NCI-H146 (cell line): ENCODE measurements at regions not wholly inside any gene's neighbourhood (a gene's known extent, or its start where the extent isn't known, plus 50 kb on each side); places are given as distances from the start of the nearest gene placed in this dataset.
"Not testable (repeated sequence)": the region's sequence is repeated elsewhere in the genome, so short reads cannot be mapped to it uniquely, and the experiment has no call there.

Source experiments
- DNase-seq: peaks from one replicate; lab custom pipeline; 2025; lab: John Stamatoyannopoulos, UW

DNA sequence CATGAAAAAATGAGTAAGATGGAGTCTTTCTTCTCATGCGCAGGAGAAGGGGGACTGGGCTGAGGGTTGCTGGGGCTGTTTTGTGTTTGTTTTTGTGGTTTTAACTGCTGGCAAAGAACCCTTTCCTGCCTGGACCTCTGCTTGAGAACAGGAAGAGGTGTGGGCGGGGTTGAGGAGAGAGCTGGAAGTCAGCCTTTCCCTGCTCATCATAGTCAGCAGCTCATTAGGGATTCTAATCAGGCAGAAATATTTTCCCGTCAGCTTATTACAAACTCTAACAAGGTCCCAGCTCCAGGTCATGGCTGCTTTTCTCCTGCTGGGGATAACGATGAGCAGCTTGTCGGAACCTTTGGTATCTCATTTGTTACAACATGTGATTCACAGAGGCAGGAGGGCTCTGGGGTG, 185.0 kb upstream of the NRXN3 start:
- peak; percentile 74 for DNase-seq

DNA sequence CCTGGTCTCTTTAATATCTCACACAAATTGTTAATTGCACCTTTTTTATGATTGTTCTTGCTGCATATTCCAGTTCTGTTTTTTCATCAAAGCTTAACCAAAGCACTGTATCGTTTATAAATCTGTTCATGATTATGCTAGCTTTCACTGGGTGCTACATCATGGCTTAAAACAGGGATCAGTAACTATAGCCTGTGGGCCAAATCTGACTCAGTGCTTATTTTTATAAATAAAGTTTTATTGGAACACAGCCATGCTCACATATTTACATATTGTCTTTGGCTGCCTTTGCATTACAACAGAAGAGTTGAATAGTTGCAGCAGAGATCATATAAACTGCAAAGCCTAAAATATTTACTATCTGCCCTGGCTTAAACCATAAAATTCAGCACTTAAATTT, 183.4 kb upstream of the NRXN3 start:
- no peak for DNase-seq

DNA sequence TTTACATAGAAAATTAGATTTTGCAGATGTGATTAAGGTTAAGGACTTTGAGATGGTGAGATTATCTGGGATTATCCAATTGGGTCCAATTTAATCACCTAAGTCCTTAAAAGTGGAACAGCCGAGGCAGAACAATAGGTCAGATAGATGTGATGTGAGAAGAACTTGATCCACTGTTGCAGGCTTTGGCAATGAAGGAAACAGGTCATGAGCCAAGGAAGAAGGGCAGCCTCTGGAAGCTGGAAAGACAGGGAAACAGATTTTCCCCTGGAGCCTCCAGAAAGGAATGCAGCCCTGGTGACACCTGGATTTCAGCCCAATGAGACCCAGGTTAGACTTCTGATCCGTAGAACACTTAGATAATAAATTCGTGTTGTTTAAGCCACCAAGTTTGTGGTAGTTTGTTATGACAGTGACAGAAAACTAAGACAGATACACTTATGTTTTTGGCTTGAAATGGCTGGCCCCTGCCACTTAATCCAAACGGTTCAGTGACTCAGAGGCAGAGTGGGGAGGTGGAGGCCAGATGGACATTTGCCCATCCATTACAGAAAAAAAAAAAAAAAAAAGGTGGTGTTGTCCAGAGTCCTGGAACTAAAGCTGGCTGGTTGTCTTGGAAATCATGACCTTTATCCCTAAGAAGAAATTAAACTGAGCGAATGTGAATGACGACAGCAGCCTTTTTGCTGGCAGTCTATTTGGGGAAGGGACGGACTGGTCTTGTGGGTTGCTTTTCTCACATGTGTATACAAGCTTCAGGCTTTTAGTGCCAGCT, 181.9 kb upstream of the NRXN3 start:
- no peak for DNase-seq

DNA sequence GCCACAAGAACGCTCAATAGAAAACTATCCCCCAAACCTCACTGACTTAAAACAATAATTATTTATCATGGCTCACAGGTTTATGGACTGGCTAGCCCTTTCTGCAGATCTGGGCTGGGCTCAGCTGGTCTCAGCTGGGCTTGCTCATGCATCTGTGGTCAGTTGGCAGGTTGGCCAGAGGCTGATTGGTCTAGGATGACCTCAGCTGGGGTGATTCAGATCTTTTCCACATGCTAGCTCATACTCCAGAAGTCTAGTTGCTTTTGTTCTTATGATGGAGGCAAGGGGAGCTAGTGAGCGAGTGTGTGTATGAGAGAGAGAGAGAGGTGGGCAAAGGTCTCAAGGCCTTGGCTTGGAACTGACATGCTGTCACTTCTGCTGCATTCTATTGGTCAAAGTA, 181.2 kb upstream of the NRXN3 start:
- peak; percentile 10 for DNase-seq

DNA sequence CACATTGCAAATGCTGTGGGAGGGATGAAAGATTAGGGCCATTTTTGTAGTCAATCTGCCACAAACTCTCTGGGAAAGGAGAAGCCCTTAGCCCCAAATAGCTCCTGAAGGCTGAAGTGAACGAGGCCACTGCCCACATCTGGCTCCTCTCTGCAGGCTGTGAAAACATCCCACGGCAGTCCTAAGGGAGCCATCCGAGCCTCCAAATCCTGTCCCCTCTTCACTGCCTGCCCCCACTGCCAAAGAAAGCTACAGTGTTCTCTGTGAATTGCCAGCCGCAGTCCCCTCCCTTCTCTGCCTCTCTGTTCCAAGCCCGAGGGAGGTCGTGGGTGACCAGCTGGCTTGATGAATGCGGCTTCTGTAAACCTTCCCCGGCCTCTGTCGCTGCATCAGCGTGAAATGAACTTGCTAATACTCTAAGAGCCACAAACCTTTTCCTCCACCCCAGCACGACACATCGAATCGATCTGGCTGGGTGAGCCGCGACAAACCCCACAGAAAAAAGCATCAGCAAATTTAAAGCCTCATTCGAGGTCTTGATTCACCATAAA, 180.7 kb upstream of the NRXN3 start:
- no peak for DNase-seq

DNA sequence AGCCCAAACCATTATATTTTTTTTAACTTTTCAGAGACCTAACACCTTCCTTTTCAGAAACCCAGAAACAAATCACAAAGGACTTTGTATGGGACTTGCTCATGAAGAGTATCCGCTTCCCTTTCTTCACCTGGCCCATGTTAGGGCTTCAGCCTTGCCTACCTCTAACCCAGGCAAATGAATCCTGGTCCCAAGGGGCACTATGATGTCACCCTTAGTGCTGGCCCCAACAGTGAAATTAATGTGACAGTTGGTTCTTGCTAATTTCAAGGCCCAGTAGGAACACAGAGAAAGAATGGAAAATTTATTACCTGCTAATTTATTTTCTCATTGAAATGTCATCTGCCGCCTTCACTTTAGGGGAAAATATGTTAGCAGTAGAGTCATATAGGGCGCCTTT, 179.8 kb upstream of the NRXN3 start:
- no peak for DNase-seq

DNA sequence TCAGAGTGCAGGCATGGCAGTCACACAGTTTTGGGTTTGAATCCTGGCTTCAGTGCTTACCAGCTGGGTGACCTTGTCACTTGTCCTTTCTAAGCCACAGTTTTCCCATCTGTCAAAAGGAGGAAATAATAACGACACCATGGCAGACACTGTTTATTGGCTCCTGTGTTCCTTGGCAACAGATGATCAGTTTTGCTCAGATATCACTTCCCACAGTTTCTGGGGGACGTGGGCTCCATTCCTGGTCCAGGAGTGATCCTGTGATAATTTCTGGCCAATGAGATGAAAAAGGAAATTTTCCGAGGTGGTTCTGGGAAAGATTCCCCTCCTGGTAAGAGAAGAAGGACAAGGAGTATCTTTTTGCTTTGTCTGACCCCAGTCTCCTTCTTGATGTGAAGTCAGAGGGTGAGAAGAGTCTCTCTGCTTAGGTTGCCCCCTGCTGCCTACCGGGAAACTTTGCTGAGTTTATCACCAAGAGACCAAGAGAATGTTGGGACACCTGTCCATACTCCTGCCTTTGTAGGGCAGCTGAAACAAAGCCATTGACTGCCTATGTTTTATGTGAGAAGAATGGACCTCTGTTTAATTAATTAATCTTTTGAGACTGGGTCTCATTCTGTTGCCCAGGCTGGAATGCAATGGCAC, 178.9 kb upstream of the NRXN3 start:
- peak; percentile 34 for DNase-seq

DNA sequence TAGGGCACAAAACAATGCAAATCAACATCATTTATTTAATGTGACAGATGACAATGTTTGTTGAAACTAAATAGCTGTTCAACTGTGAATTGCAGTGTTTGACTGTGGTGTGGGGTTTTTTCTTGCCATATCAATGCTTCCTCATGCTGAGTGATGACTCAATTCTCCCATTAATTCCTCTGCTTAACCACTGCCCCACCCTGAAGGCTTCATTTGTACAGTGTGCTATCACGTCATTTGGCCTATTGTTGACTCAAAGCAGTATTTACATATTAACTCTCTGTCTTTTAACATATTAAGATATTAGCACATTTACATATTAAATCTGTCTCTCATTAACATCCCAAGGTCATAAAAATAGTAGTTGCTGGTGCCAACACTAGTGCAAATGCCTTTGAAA, 164.8 kb upstream of the NRXN3 start:
- DNase-seq = peak; percentile 23

DNA sequence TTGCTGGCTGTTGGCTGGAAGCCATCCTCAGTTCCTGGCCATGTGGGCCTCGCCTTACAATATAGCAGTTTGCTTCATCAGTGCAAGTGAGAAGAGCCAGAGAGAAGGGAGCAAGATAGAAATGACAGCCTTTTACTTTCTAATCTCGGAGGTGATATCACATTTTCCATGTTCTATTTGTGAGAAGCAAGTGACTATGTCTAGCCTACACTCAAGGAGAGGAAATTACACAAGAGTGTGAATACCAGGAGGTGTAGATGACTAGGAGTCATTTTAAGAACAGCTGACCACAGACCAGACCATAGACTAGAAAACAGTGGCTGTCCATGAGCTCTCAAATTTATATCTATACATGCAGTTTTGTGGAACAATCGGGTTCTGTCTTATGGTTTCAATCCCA, 163.0 kb upstream of the NRXN3 start:
- no peak for DNase-seq

DNA sequence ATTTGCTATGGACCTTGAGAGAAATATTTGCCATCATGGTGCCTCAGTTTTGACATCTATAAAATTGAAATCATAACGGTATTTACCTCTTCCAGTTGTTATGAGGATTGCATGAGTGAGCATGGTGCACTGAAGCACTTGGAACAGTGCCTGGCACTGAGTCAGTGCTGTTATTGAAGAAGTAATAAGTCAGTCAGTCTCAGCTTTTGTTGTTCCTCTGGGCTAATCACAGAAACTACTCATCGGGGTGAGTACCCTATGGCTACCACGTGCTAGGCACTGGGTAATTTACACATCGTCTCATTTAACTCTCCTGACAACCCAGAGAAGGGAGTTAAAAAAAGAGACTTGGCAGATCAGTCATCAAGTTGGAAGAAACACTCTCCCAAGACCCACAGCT, 159.5 kb upstream of the NRXN3 start:
- DNase-seq = no peak

DNA sequence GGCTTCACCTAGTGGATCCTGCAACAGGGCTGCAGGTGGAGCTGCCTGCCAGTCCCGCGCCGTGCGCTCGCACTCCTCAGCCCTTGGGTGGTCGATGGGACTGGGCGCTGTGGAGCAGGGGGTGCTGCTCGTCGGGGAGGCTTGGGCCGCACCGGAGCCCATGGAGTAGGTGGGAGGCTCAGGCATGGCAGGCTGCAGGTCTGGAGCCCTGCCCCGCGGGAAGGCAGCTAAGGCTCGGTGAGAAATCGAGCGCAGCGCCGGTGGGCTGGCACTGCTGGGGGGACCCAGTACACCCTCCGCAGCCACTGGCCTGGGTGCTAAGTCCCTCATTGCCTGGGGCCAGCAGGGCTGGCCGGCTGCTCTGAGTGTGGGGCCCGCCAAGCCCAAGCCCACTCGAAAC, 156.3 kb upstream of the NRXN3 start:
- DNase-seq = not testable (repeated sequence)

DNA sequence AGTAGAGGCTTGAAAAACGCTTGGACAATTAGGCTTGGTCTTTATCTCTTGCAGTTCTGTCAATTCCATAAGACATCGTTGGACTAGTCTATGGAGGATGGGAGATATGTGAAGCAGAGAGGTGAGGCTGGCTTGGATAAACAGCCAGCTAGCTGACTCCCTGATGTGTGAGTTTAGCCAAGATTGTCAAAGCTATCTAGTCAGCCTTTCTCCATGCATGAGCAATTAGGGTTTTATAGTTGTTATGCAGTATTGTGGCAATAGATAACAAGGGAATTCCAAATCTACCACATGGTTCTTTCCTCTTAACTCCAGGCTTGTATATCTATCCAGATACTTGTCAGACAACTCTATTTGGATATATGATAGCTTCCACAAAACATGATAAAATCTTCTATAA, 153.6 kb upstream of the NRXN3 start:
- no peak for DNase-seq

DNA sequence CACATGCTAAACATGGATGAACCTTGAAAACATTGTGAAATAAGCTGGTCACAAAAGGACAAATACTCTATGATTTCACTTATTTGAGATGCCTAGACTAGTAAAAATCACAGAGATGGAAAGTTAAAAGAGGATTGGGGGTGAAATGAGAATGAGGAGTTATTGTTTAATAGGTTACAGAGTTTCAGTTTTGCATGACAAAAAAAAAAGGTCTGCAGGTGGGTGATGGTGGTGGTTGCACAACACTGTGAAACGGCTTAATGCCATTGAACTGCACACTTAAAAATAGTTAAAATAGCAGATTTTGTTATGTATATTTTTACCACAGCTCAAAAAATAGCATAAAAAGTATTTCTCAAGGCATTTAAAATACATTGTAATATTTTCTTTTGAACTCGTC, 151.9 kb upstream of the NRXN3 start:
- no peak for DNase-seq

DNA sequence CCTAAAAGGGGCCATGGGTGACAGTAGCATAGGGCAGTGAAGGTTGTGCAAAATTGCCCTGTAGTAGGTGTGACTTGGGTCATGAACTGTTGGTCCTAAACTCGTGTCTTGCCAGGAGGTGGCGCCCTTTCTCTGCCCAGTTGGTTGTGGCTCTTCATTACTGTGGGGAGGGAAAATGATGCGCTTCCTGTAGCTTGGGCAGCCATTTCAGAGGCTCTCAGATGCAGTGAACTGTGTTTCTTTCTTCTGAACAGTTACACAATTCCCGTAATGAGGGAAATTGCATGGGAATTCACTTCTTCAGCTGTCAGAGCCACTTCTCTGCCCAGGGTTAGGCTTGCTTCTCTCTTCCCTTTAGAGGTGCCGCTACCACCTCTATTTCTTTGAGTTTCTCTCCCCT, 148.1 kb upstream of the NRXN3 start:
- peak; percentile 70 for DNase-seq

DNA sequence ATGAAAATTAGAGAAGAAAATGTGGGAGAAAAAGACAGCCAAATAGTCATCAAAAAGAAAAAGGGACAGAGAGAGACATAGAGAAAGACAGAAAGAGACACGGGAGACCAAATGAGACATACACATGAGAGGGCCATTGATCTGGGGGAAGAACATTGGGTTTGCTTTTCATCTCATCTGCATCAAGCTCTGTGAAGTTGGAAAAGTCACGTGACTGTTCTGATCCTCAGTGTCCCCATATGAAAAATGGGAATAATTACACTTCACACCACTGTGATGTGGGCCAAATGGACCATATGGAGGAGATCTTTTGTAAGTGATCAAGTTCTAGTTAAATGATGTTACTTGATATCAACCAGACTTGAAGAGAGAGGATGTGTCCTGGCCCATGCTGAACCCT, 147.1 kb upstream of the NRXN3 start:
- DNase-seq = no peak

DNA sequence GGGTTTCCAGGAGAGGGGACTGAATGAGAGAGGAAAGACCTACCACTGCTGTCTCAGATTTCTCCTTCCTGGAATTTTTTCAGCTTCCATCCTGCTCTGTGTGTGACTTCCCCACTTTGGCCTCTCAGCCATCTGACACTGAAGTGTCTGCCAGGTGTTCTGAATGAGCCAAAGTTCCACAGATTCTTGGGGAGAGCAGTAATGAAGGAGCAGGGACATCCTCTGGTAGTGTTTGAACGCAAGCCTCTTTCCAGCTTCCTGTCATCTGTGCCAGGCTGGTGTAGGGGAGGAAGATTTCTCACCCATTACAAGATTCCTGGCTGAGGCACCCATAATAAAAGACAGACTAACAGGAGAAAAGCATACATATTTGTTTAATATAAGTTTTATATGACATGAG, 141.7 kb upstream of the NRXN3 start:
- DNase-seq = no peak

DNA sequence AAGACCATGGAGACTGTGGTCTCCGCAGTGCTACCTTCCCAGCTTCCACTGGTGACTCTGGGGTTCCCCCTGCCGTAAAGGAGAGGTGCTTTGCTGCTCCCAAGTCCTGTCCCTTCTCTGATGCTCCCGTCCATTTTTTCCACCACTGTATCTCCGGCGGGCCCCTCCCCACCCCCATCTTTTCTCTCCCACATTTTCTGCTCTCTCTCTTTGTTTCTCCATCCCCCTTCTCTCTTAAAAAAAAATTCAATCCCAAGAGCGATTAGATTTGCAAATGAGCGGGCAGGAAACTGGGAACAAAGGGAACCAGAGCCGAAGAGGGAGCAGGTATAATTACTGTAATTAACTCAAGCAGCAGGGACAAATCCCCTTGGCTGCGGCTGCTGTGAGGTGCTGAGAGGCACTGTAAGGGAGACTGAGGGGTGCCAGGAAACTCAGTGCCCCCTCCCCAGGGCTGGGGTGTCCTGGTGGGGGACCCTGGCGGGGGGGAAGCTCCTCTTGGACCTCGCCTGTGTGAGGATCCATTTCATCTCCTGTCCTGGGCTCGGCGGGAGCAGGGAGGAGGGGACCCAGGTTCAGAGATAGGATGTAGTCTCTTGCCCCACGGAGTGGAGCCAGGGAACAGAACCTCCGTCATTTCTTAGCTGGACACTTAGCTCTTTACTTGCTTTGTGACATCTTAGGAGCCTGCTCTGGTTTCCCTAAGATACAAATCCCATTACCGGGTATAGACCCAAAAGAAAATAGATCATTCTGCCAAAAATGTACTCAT, 140.4 kb upstream of the NRXN3 start:
- peak; percentile 79 for DNase-seq

DNA sequence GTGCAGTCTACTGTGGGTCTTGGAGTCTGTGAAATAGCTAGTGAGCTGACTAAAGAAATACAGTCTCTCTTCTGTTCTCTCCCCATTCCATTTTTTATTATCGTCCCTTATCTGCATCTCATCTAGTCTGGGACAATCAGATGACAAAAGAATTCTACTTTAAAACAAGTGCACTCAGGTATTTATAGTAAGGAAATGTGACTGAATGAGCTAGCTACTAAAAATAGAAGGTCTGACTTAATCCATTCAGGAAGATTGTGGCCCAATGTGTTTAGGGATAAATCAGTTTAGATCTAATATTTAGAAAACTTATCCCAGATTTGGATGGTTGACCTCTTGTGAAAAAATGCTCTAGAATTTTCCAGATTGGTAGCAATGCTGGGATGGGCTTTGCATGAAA, 126.8 kb upstream of the NRXN3 start:
- DNase-seq = no peak

DNA sequence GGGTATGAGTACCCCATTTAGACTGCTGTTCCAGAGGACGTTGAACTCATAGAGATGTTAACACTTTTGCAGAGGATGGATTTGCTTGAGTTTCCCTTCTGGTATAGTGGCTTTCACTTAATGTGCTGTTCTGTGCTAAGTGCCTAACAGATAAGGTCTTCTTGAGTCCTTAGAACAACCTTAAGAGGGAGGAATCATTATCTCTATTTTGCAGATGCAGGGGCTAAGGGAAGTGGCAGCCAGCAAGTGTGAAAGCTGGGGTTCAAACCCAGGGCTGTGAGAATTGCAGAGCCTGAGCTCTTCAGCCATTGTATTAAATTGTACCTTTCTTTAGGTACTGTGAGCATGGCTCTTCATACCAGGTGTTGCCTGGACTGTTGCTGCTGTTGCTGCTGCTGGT, 122.1 kb upstream of the NRXN3 start:
- DNase-seq = no peak

DNA sequence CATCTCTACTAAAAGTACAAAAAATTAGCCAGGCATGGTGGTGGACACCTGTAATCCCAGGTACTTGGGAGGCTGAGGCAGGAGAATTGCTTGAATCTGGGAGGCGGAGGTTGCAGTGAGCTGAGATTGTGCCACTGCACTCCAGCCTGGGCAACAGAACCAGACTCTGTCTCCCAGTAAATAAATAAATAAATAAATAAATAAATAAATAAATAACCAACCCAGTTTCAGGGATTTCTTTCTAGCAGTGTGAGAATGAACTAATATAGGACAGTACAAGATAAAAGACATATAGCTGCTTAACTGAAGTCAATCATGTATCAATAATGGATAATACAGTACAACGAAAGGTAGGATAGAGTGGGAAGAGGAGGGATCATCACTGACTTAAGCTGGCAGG, 113.3 kb upstream of the NRXN3 start:
- not testable (repeated sequence) for DNase-seq

DNA sequence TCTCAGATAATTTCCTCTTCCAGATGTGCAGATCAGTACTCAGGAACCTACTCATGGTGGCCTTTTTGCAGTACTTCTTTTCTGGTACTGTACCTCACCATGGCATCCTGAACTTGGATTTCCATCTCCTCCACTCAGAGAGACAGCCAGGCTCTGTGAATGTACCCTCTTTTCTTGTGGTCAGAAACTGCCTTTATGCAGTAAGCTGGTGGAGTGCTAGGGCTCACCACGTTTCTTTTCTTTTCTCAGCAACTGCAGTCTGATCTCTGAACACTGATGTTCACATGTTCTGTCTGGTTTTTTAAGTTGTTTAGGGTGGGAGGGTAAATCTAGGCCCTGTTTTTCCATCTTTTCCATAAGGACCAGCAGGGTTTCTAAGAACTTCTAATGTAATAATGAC, 99.8 kb upstream of the NRXN3 start:
- DNase-seq = no peak

DNA sequence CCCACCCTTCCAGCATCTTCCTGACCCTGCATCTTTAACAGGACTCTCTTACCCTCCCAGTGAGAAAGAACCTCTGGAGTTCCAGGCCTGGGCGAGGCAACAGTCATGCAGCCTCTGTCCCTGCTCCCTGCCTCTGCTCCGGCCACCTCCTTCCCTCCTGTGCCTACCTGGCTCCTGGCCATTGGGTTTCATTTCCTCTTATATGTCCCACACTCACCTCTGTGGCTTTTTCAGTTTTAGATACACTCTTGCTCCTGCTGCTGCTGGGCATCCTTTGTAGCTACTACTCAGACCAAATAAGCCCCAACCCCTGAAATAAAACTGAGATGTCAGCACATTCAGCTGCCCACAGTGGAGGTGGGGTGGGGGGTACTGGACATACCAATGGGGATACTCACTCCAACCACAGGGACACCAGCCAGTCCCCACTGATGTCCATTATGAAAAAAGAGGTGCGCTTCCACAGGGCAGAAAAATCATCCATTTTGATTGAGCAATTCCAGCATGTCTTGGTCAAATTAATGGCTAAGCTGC, 99.1 kb upstream of the NRXN3 start:
- DNase-seq = no peak

DNA sequence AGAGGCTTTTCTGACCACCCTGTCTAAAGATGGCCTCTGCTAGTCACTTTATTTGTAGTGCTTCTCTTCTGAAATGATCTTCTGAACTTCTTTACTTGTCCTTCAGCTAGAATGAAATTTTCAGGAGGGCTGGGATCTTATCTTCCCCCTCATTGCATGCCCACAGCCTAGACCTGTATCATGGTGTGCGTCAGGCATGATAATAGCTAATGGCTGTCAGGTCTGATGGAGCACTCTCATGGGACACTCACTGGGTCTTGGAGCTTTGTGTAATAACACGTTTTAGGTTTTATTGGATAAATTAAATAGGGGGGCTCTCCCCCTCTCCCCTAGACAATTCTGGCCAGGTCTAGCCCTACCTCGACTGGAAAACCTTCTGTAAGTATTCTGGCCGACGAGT, 97.1 kb upstream of the NRXN3 start:
- no peak for DNase-seq
